IMR-90 (cell line): ENCODE measurements at regions not wholly inside any gene's neighbourhood (a gene's known extent, or its start where the extent isn't known, plus 50 kb on each side); places are given as distances from the start of the nearest gene placed in this dataset.

Source experiments
- ATAC-seq: fragments of 200-7000 bp; cut with Tn5 transposase; 2 replicates; pipeline ENCODE4 v1.9.1; 2020; ENCODE audit warnings: low read depth, mild to moderate bottlenecking, moderate library complexity
- BruUV-seq: library from RNA; stranded (reverse); fragments of 400-500 nt; replicated peaks from 2 replicates; lab custom pipeline; 2021; lab: Mats Ljungman, UMichigan
- CTCF ChIA-PET: fragments of 300-600 bp; formaldehyde crosslinking; extraction: SDS; loops from one replicate; lab custom pipeline; 2021; ENCODE audit warnings: antibody characterized with exemption; lab: Yijun Ruan, JAX
- POLR2A ChIA-PET: fragments of 300-600 bp; sonication (Branson Sonifier 250); formaldehyde crosslinking; loops from one replicate; lab custom pipeline; 2022; ENCODE audit warnings: antibody characterized with exemption; ENCODE audit not compliant: unreplicated experiment; lab: Charles Lee
- DNase-seq: peaks from one replicate; pipeline ENCODE4 v3.0.0; 2013
- H2AFZ ChIP-seq: replicated peaks from 2 replicates; pipeline ENCODE3; 2013; ENCODE audit warnings: low read length, mild to moderate bottlenecking; ENCODE audit not compliant: poor library complexity
- H2AK5ac ChIP-seq: 2 replicates; pipeline ENCODE4 v1.6.1; 2013; ENCODE audit warnings: low read depth, low read length, inconsistent platforms
- H2AK9ac ChIP-seq: replicated peaks from 2 replicates; pipeline ENCODE3; 2013; ENCODE audit warnings: mild to moderate bottlenecking, low read depth, low read length, moderate library complexity; ENCODE audit not compliant: poor library complexity
- H2BK120ac ChIP-seq: 2 replicates; pipeline ENCODE4 v1.6.1; 2013; ENCODE audit warnings: low read depth, low read length, inconsistent platforms
- H2BK15ac ChIP-seq: 3 replicates; pipeline ENCODE4 v1.6.1; 2013; ENCODE audit warnings: low read depth, low read length, inconsistent platforms
- H2BK20ac ChIP-seq: 2 replicates; pipeline ENCODE4 v1.6.1; 2013; ENCODE audit warnings: low read depth, mild to moderate bottlenecking, inconsistent platforms, low read length, moderate library complexity
- H2BK5ac ChIP-seq: 2 replicates; pipeline ENCODE4 v1.6.1; 2013; ENCODE audit warnings: mild to moderate bottlenecking, low read depth, low read length, inconsistent platforms; ENCODE audit not compliant: poor library complexity, severe bottlenecking
- H3K14ac ChIP-seq: replicated peaks from 2 replicates; pipeline ENCODE4 v1.6.1; 2013; ENCODE audit warnings: low read depth, low read length, inconsistent platforms
- H3K18ac ChIP-seq: 2 replicates; pipeline ENCODE4 v1.6.1; 2013; ENCODE audit warnings: low read depth, low read length, control low read depth
- H3K23ac ChIP-seq: 2 replicates; pipeline ENCODE4 v1.6.1; 2013; ENCODE audit warnings: low read depth, low read length, inconsistent platforms
- H3K27ac ChIP-seq: 2 replicates; pipeline ENCODE4 v1.5.1; 2013; ENCODE audit warnings: mild to moderate bottlenecking, control low read depth, low read length; ENCODE audit not compliant: insufficient read depth
- H3K27me3 ChIP-seq: 2 replicates; pipeline ENCODE4 v1.6.1; 2013; ENCODE audit warnings: low read length; ENCODE audit not compliant: control insufficient read depth, insufficient read depth
- H3K36me3 ChIP-seq: 2 replicates; pipeline ENCODE4 v1.6.1; 2013; ENCODE audit warnings: low read length, mixed read lengths; ENCODE audit not compliant: control insufficient read depth, insufficient read depth
- H3K4ac ChIP-seq: 2 replicates; pipeline ENCODE4 v1.6.1; 2013; ENCODE audit warnings: low read depth, low read length, inconsistent platforms
- H3K4me1 ChIP-seq: 2 replicates; pipeline ENCODE4 v1.6.1; 2013; ENCODE audit warnings: low read length, mixed read lengths; ENCODE audit not compliant: control insufficient read depth, insufficient read depth
- H3K4me2 ChIP-seq: 2 replicates; pipeline ENCODE4 v1.6.1; 2013; ENCODE audit warnings: low read depth, mild to moderate bottlenecking, control low read depth, low read length, moderate library complexity
- H3K4me3 ChIP-seq: 2 replicates; pipeline ENCODE4 v1.5.1; 2013; ENCODE audit warnings: low read depth, mild to moderate bottlenecking, control low read depth, low read length, moderate library complexity; ENCODE audit not compliant: insufficient read depth
- H3K56ac ChIP-seq: 2 replicates; pipeline ENCODE4 v1.6.1; 2013; ENCODE audit warnings: low read length, inconsistent platforms; ENCODE audit not compliant: insufficient read depth; ENCODE audit errors: extremely low read depth
- H3K79me1 ChIP-seq, 2 experiments: 2 replicates each; pipeline ENCODE4 v1.6.1; 2013; ENCODE audit warnings: low read length in 2 of 2, inconsistent platforms in 1 of 2, low read depth in 1 of 2
- H3K9ac ChIP-seq: 2 replicates; pipeline ENCODE4 v1.6.1; 2013; ENCODE audit warnings: low read depth, low read length, control low read depth
- H3K9me1 ChIP-seq: 2 replicates; pipeline ENCODE4 v1.6.1; 2013; ENCODE audit warnings: low read length, inconsistent platforms; ENCODE audit not compliant: insufficient read depth
- H3K9me3 ChIP-seq: 2 replicates; pipeline ENCODE4 v1.6.1; 2013; ENCODE audit warnings: low read length; ENCODE audit not compliant: control insufficient read depth, insufficient read depth
- H4K20me1 ChIP-seq: 2 replicates; pipeline ENCODE4 v1.6.1; 2013; ENCODE audit warnings: low read length, inconsistent platforms; ENCODE audit not compliant: insufficient read depth
- H4K5ac ChIP-seq: 2 replicates; pipeline ENCODE4 v1.6.1; 2013; ENCODE audit warnings: mild to moderate bottlenecking, low read depth, low read length, control low read depth
- H4K8ac ChIP-seq, 2 experiments: 2 replicates each; pipeline ENCODE4 v1.6.1; 2013; ENCODE audit warnings: low read depth in 2 of 2, low read length in 2 of 2, control low read depth in 1 of 2, inconsistent platforms in 1 of 2
- H4K91ac ChIP-seq: 2 replicates; pipeline ENCODE4 v1.6.1; 2013; ENCODE audit warnings: low read depth, low read length, inconsistent platforms; ENCODE audit not compliant: insufficient read depth
- BHLHE40 ChIP-seq: fragments of 150-350 bp; IDR thresholded peaks from 2 replicates; pipeline ENCODE4 v1.6.1; 2016; ENCODE audit warnings: mild to moderate bottlenecking, low read depth, low read length
- CHD1 ChIP-seq: IDR thresholded peaks from 2 replicates; pipeline ENCODE4 v1.6.1; 2012; ENCODE audit warnings: low read depth, low read length, improper control_type of control experiment
- ELK1 ChIP-seq: fragments of 150-350 bp; IDR thresholded peaks from 2 replicates; pipeline ENCODE4 v1.6.1; 2016; ENCODE audit warnings: low read depth, mild to moderate bottlenecking, low read length, moderate library complexity, borderline replicate concordance
- FOS ChIP-seq: fragments of 150-350 bp; IDR thresholded peaks from 2 replicates; pipeline ENCODE4 v1.6.1; 2016; ENCODE audit warnings: low read depth, low read length
- MXI1 ChIP-seq: IDR thresholded peaks from 2 replicates; pipeline ENCODE4 v1.6.1; 2012; ENCODE audit warnings: low read depth, mild to moderate bottlenecking, low read length, moderate library complexity, borderline replicate concordance
- RAD21 ChIP-seq: IDR thresholded peaks from 2 replicates; pipeline ENCODE4 v1.6.1; 2012; ENCODE audit warnings: low read length, improper control_type of control experiment
- WGBS, 2 experiments: methylation state at CpG; one replicate each; pipeline versions ENCODE4 v1.1.5 to v1.1.7; 2013; ENCODE audit warnings: missing lambda C conversion rate in 2 of 2; ENCODE audit not compliant: insufficient read length in 1 of 2; ENCODE audit errors: extremely low coverage in 2 of 2; 5-methylcytosine and 5-hydroxymethylcytosine counted together
- dilution Hi-C: fragments of 300-500 bp; cut with HindIII; formaldehyde crosslinking; loops from one replicate; pipeline ENCODE4 v1.14.3; 2018; ENCODE audit warnings: low sequenced_read_pairs; ENCODE audit not compliant: unreplicated experiment
- in situ Hi-C: fragments of 300-500 bp; cut with MboI; formaldehyde crosslinking; loops from 3 replicates; pipeline ENCODE4 v1.14.3; 2019; ENCODE audit warnings: low sequenced_read_pairs, inconsistent platforms, mixed read lengths
- intact Hi-C: fragments of 100-400 bp; cut with micrococcal nuclease; formaldehyde crosslinking; loops from 2 replicates; pipeline ENCODE4 v1.10.0; 2022

GRCh38 chr2:103896182-103896581 is 957.7 kb upstream of the POU3F3 start:
- no CpG with 5 or more reads among the region's 1 CpG for WGBS, 2 experiments
- H2BK15ac ChIP-seq = no peak overlapping the region
- no peaks in the 10 kb centered on the region for H4K20me1 ChIP-seq
- dilution Hi-C loops = no loop called here
- no peak overlapping the region for H3K27ac ChIP-seq
- H2BK20ac ChIP-seq = no peak overlapping the region
- H3K79me1 ChIP-seq = no peaks in the 10 kb centered on the region
- H4K91ac ChIP-seq = no peak overlapping the region
- intact Hi-C loops = no loop called here
- in situ Hi-C loops = no loop called here
- ATAC-seq = no peak
- H3K4ac ChIP-seq = no peak overlapping the region
- no peak overlapping the region for H3K23ac ChIP-seq
- no peak overlapping the region for H3K56ac ChIP-seq
- no peak overlapping the region for H2BK5ac ChIP-seq
- no peak overlapping the region for H2AFZ ChIP-seq
- no peak overlapping the region for H2AK9ac ChIP-seq
- no peak overlapping the region for H3K18ac ChIP-seq
- H3K14ac ChIP-seq = no peak overlapping the region
- ChIA-PET CTCF (interaction anchor here (0.6 kb wide), 1 partner anchor 384 kb away, joined by 3 read pairs; no protein-coding TSS in a partner anchor), POLR2A (no interaction called here)
- no peak overlapping the region for H4K5ac ChIP-seq
- H3K4me2 ChIP-seq = no peak overlapping the region
- H4K8ac ChIP-seq = no peak overlapping the region
- no peak overlapping the region for H2BK120ac ChIP-seq
- TF ChIP-seq MXI1 = no peak
- TF ChIP-seq RAD21 = no peak
- TF ChIP-seq FOS = no peak
- no peak for TF ChIP-seq ELK1
- no peak for TF ChIP-seq CHD1
- TF ChIP-seq BHLHE40 = no peak
- no peak overlapping the region for H2AK5ac ChIP-seq
- no peak overlapping the region for H3K9ac ChIP-seq
- no peaks in the 10 kb centered on the region for H3K27me3 ChIP-seq
- no TSS peak for BruUV-seq
- no peak overlapping the region for H3K4me3 ChIP-seq
- no peaks in the 10 kb centered on the region for H3K9me1 ChIP-seq
- peaks cover 9% of the 10 kb centered on the region for H3K9me3 ChIP-seq
- no peaks in the 10 kb centered on the region for H3K4me1 ChIP-seq
- H3K36me3 ChIP-seq = no peaks in the 10 kb centered on the region
- DNase-seq = no peak
